Peyer's patch (tissue), 4 donors: ENCODE measurements at regions not wholly inside any gene's neighbourhood (a gene's known extent, or its start where the extent isn't known, plus 50 kb on each side); places are given as distances from the start of the nearest gene placed in this dataset.

Source experiments
- POLR2A ChIP-seq, 2 donors: fragments of 450-650 bp; IDR thresholded peaks; one replicate each; pipeline ENCODE4 v1.5.1; 2017; ENCODE audit warnings: antibody characterized with exemption in 2 of 2, mild to moderate bottlenecking in 2 of 2, moderate library complexity in 2 of 2
- TF ChIP-seq, protein P1 (sequence below), 6 experiments: fragments of 450-650 bp in 4 of 6; fragments of 200-600 bp in 2 of 6; sonication (generic) in 1 of 6; IDR thresholded peaks; one replicate each; pipeline ENCODE4 v1.5.1; 2017 to 2019; ENCODE audit warnings: antibody characterized with exemption in 6 of 6, mild to moderate bottlenecking in 3 of 6, moderate library complexity in 1 of 6

DNA sequence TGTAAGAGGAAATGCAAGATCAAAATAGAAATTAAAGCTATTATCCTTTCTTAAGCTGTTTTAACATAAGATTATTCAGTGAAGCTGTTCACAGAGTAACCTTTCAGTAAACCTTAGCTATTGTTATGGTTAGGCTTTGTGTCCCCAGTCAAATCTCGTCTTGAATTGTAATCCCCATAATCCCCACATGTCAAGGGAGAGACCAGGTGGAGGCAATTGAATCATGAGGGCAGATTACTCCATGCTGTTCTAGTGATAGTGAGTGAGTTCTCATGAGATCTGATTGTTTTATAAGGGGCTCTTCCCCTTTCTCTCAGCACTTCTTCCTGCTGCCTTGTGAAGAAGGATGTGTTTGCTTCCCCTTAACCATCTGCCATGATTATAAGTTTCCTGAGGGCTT, 424.4 kb downstream of the DSEL start:
- TF ChIP-seq, protein P1, sequence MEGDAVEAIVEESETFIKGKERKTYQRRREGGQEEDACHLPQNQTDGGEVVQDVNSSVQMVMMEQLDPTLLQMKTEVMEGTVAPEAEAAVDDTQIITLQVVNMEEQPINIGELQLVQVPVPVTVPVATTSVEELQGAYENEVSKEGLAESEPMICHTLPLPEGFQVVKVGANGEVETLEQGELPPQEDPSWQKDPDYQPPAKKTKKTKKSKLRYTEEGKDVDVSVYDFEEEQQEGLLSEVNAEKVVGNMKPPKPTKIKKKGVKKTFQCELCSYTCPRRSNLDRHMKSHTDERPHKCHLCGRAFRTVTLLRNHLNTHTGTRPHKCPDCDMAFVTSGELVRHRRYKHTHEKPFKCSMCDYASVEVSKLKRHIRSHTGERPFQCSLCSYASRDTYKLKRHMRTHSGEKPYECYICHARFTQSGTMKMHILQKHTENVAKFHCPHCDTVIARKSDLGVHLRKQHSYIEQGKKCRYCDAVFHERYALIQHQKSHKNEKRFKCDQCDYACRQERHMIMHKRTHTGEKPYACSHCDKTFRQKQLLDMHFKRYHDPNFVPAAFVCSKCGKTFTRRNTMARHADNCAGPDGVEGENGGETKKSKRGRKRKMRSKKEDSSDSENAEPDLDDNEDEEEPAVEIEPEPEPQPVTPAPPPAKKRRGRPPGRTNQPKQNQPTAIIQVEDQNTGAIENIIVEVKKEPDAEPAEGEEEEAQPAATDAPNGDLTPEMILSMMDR (IDR thresholded peaks at IDR 0.05) = no peak
- TF ChIP-seq POLR2A (IDR thresholded peaks at IDR 0.05) = no peak
